Neutrophil (primary cell): ENCODE measurements at regions not wholly inside any gene's neighbourhood (a gene's known extent, or its start where the extent isn't known, plus 50 kb on each side); places are given as distances from the start of the nearest gene placed in this dataset.

ENCODE experiments used
- H3K27ac ChIP-seq: fragments of 200-600 bp; sonication (generic); 2 replicates; pipeline ENCODE4 v1.5.1; 2016; ENCODE audit warnings: mild to moderate bottlenecking, moderate library complexity
- H3K27me3 ChIP-seq: fragments of 200-600 bp; sonication (generic); 2 replicates; pipeline ENCODE4 v1.6.0; 2016; ENCODE audit warnings: mild to moderate bottlenecking
- H3K36me3 ChIP-seq: fragments of 200-600 bp; sonication (generic); 2 replicates; pipeline ENCODE4 v1.5.1; 2017
- H3K4me1 ChIP-seq, 2 experiments: fragments of 200-600 bp in 1 of 2; sonication (generic) in 1 of 2; 1 replicate in 1 of 2; 2 replicates in 1 of 2; pipeline versions ENCODE4 v1.5.1 to v1.6.1; 2013 to 2016; ENCODE audit warnings: low read depth in 1 of 2, low read length in 1 of 2, mild to moderate bottlenecking in 1 of 2, moderate library complexity in 1 of 2; ENCODE audit not compliant: control insufficient read depth in 1 of 2, insufficient read depth in 1 of 2
- H3K4me3 ChIP-seq, 2 experiments: fragments of 200-600 bp in 1 of 2; sonication (generic) in 1 of 2; 1 replicate in 1 of 2; 2 replicates in 1 of 2; pipeline ENCODE4 v1.5.1; 2013 to 2016; ENCODE audit warnings: low read depth in 1 of 2, low read length in 1 of 2, mild to moderate bottlenecking in 1 of 2, moderate library complexity in 1 of 2
- H3K9me3 ChIP-seq: fragments of 200-600 bp; sonication (generic); 2 replicates; pipeline ENCODE4 v1.5.1; 2016
- TF ChIP-seq, protein P1 (sequence below): fragments of 200-600 bp; sonication (generic); IDR thresholded peaks from 2 replicates; pipeline ENCODE4 v1.5.1; 2016; ENCODE audit warnings: antibody characterized with exemption

DNA sequence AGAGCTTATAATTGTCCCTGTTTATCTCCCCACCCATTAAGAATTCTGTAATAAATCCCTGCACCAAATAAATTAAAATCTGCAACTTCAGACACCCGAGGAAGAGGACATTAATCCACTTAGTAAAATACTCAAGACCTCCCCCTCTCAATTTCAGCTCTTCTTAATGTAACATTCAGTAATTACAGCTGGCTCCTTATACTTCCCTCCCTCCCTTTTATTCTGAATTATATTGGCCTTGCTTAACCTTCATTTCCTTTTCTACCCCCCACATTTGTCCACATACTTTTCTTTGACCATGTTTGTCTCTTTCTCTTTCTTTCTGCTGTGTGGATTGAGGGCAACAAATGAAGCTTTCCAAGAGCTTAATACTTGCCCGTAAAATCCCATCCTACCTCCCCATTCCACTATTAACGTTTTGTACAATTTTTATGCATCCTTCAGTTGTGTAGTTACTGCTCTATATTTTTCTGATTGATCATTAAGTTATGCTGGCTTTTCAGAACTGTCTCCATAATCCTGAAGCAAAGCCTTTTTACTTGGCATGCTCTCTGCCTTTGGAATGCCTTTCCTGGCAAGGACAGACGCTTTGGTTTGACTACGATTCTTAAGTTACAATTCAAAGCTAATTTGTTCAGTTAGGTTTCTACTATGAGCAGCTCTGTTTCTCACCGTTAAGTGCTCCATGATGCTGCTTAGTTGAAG is 580.1 kb downstream of the ZEB2 start:
- TF ChIP-seq, protein P1, sequence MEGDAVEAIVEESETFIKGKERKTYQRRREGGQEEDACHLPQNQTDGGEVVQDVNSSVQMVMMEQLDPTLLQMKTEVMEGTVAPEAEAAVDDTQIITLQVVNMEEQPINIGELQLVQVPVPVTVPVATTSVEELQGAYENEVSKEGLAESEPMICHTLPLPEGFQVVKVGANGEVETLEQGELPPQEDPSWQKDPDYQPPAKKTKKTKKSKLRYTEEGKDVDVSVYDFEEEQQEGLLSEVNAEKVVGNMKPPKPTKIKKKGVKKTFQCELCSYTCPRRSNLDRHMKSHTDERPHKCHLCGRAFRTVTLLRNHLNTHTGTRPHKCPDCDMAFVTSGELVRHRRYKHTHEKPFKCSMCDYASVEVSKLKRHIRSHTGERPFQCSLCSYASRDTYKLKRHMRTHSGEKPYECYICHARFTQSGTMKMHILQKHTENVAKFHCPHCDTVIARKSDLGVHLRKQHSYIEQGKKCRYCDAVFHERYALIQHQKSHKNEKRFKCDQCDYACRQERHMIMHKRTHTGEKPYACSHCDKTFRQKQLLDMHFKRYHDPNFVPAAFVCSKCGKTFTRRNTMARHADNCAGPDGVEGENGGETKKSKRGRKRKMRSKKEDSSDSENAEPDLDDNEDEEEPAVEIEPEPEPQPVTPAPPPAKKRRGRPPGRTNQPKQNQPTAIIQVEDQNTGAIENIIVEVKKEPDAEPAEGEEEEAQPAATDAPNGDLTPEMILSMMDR: no peak
- no peak overlapping the region for H3K4me3 ChIP-seq
- no peaks in the 10 kb centered on the region for H3K36me3 ChIP-seq
- peaks cover 16 to 17% of the 10 kb centered on the region in 2 experiments for H3K4me1 ChIP-seq
- no peak overlapping the region for H3K27ac ChIP-seq
- H3K27me3 ChIP-seq: peaks cover 52% of the 10 kb centered on the region
- no peaks in the 10 kb centered on the region for H3K9me3 ChIP-seq

DNA sequence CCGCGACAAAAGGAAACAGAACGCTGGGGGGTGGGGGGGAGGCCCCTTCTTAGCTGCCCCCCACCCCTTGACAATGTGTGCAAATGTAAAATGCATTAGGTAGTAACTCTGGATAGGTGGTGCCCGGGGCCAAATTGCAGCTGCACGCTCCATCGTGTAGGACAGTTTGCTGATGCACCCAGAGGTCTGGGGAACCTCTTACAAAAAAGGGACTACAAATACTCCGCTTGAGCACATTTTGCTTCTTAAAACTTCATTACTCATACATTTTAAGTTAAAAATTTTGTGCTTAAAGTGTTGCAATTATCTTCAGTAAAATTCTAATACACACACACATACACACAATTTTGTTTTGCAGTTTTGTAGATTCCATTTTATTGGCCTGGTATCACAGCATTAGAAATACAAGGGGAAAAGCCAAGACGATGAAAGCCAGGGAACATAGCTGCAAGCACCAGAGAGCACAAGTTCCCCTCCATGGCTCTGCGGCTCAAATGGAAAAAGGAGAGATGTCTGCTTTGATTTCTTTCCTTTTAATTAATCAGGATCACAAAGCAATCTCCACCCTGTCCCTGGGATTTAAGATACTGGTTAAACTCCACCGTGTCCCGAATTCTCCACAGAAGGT is 582.1 kb downstream of the ZEB2 start:
- Histone ChIP-seq H3K9me3 (no peaks in the 10 kb centered on the region), H3K4me3 (peak overlapping the region; percentile 44 to 53)

DNA sequence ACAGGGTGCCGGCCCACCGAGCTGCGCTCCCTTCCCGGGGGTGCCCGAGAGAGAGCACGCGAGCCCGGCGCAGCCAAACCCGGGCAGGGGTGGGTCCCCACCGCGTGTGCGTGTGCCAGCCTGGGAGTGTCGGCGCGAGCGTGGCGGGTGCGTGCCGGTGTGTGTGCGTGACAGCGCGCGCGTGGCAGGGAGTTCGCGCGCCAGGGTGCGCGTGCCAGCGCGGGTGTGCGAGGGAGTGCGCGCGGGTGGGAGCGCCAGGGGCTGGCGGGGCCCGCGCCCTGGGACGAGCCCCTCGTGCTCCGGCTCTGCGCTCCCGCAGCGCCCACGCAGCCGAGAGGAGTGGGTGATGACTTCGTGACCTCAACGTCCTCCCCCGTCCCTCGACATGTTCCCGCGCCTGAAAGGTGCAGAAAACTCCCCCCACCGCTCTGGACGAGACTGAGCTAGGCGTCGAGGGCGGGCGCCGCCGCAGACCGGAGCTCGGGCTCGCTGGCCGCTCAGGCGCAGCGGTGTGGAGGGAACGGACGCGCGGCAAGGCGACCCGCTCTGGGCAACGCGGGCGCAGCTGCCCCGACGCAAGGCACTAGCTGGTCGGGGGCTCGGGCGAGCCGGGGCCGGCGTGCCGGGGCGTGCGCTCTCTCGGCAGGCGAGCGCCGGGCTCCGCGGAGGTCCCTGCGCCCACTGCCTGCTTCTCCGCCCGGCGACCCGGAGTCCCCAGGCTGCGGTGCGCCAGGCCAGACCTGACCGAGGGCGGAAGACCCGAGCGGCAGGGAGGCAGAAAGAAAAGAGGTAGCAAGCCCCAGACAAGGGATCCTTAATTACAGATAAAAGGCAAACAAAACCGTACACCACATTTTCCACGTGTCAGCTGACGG is 582.8 kb downstream of the ZEB2 start:
- Histone ChIP-seq H3K4me1 (peaks cover 16 to 17% of the 10 kb centered on the region in 2 experiments), H3K27ac (no peak overlapping the region), H3K9me3 (no peaks in the 10 kb centered on the region), H3K27me3 (peaks cover 72% of the 10 kb centered on the region), H3K4me3 (peak overlapping the region; percentile 44 to 53), H3K36me3 (no peaks in the 10 kb centered on the region)
- TF ChIP-seq, protein P1: no peak

More for the DNA sequence above, 582.1 kb downstream of the ZEB2 start:
- Histone ChIP-seq H3K4me1 (peaks cover 16 to 17% of the 10 kb centered on the region in 2 experiments), H3K36me3 (no peaks in the 10 kb centered on the region), H3K27ac (no peak overlapping the region), H3K27me3 (peaks cover 64% of the 10 kb centered on the region)
- TF ChIP-seq, protein P1: no peak

DNA sequence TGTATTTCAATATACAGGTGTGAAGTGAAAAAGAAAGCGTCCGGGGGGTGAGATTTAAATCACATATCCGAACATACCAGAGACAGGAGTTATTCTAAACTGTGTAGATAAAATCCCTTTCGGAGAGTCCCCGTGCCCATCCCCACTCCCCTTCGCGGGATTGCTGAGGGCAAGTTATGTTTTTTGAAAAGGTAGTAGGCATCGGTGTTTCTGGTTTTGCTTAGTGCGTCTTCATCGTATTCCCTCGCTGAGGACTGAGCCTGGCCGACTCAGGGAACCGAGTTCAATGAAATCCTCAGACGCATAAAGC is 583.4 kb downstream of the ZEB2 start:
- TF ChIP-seq, protein P1: no peak
- H3K27me3 ChIP-seq: peaks cover 77% of the 10 kb centered on the region
- no peaks in the 10 kb centered on the region for H3K9me3 ChIP-seq
- H3K36me3 ChIP-seq: no peaks in the 10 kb centered on the region
- peaks cover 16 to 17% of the 10 kb centered on the region in 2 experiments for H3K4me1 ChIP-seq
- H3K27ac ChIP-seq: no peak overlapping the region
- peak overlapping the region; percentile 44 to 53 for H3K4me3 ChIP-seq

DNA sequence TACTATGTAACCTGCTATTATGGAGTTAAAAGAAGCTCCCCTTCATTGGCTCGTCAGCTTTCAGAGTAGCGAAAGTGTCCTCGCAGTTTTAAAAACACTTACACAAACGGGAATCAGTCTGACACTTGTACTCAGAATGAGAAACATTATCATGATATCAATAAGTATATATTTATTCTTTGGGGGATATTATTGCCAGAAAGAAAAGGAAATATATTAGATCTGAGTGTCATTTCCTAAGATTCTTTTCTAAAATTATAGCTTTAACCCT is 584.5 kb downstream of the ZEB2 start:
- Histone ChIP-seq H3K27ac (no peak overlapping the region), H3K9me3 (no peaks in the 10 kb centered on the region), H3K36me3 (no peaks in the 10 kb centered on the region), H3K4me1 (peaks cover 16 to 17% of the 10 kb centered on the region in 2 experiments), H3K27me3 (peaks cover 77% of the 10 kb centered on the region), H3K4me3 (no peak overlapping the region)
- TF ChIP-seq, protein P1: no peak
